Nephron progenitor cell (in vitro differentiated cells): ENCODE measurements at regions not wholly inside any gene's neighbourhood (a gene's known extent, or its start where the extent isn't known, plus 50 kb on each side); places are given as distances from the start of the nearest gene placed in this dataset.
"Not testable (repeated sequence)": the region's sequence is repeated elsewhere in the genome, so short reads cannot be mapped to it uniquely, and the experiment has no call there.

Source experiments
- DNase-seq: peaks from one replicate; pipeline ENCODE4 v3.0.0; 2021
- H3K27ac Mint-ChIP-seq: 2 replicates; pipeline ENCODE4 v1.8.0; 2021; ENCODE audit warnings: mild to moderate bottlenecking, moderate library complexity, mixed read lengths
- H3K27me3 Mint-ChIP-seq: 2 replicates; pipeline ENCODE4 v1.8.0; 2021; ENCODE audit warnings: mild to moderate bottlenecking, low read depth, mixed read lengths; ENCODE audit not compliant: poor library complexity
- H3K36me3 Mint-ChIP-seq: 2 replicates; pipeline ENCODE4 v1.8.0; 2021; ENCODE audit warnings: low read depth, mixed read lengths
- H3K4me1 Mint-ChIP-seq: 2 replicates; pipeline ENCODE4 v1.8.0; 2021; ENCODE audit warnings: mixed read lengths
- H3K4me3 Mint-ChIP-seq: 2 replicates; pipeline ENCODE4 v1.8.0; 2021; ENCODE audit warnings: mild to moderate bottlenecking, moderate library complexity, mixed read lengths
- H3K9me3 Mint-ChIP-seq: 2 replicates; pipeline ENCODE4 v1.8.0; 2021; ENCODE audit warnings: mild to moderate bottlenecking, moderate library complexity, mixed read lengths
- TF ChIP-seq, protein P1 (sequence below): fragments of 200-600 bp; sonication (generic); IDR thresholded peaks from 2 replicates; pipeline ENCODE4 v1.5.0; 2021; ENCODE audit warnings: antibody characterized with exemption

DNA sequence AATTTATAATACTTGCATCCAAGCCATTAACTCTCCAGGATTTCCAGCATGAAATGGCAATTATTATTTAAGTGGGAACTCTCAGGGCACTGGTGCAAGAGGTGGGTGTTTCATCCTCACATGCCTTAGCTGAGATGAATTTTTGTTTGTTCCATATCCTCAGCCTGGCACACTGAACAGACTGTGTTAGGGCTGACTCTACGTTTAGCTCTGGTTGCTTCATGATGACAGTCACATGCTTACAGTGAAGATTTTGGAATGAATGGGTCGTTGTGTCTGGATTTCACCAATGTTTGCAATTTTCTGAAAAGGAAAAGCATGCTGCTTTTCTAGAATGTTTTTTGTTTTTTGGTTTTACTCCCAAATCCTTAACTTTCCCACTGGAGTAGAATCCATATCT is 246.6 kb downstream of the INSC start:
- H3K4me1 Mint-ChIP-seq = peaks cover 8% of the 10 kb centered on the region
- no peak overlapping the region for H3K4me3 Mint-ChIP-seq
- TF ChIP-seq, protein P1, sequence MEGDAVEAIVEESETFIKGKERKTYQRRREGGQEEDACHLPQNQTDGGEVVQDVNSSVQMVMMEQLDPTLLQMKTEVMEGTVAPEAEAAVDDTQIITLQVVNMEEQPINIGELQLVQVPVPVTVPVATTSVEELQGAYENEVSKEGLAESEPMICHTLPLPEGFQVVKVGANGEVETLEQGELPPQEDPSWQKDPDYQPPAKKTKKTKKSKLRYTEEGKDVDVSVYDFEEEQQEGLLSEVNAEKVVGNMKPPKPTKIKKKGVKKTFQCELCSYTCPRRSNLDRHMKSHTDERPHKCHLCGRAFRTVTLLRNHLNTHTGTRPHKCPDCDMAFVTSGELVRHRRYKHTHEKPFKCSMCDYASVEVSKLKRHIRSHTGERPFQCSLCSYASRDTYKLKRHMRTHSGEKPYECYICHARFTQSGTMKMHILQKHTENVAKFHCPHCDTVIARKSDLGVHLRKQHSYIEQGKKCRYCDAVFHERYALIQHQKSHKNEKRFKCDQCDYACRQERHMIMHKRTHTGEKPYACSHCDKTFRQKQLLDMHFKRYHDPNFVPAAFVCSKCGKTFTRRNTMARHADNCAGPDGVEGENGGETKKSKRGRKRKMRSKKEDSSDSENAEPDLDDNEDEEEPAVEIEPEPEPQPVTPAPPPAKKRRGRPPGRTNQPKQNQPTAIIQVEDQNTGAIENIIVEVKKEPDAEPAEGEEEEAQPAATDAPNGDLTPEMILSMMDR = no peak
- H3K36me3 Mint-ChIP-seq = no peaks in the 10 kb centered on the region
- DNase-seq = no peak
- H3K27ac Mint-ChIP-seq = no peak overlapping the region
- H3K27me3 Mint-ChIP-seq = peaks cover 4% of the 10 kb centered on the region
- no peaks in the 10 kb centered on the region for H3K9me3 Mint-ChIP-seq

DNA sequence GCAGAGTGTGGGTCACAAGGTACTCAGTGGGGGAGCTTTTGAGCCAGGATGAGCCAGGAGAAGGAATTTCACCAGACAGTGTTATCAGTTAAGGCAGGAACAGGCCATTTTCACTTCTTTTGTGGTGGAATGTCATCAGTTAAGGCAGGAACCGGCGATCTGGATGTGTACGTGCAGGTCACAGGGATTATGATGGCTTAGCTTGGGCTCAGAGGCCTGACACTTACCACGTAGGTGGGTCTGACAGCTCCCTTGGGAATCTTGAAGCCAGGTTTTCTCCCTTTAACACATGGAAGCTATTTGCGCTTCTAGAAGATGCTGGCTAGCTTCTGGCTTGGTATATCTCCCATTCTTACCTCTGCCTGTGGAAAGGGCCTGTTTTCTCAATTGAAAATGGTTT is 250.6 kb downstream of the INSC start:
- H3K27me3 Mint-ChIP-seq, H3K9me3 Mint-ChIP-seq: not testable (repeated sequence)

DNA sequence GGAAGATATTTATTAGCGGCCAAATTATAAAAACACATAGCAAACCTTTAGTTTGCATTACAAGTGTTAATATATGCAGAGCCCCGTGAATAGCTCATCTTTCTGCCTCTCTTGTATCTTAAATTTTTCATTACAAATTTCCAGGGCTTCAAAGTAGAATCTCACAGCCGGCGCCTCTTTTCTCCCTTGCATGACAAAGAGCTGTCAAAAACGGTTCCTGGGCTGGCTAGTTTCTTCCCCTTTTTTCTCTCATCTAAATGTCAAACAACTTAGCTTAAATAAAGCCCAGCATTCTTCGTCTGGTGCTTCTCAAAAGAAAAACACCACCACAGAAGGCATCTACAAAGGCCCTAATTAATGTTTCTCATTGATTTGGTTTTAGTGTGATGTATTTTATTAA is 253.0 kb downstream of the INSC start:
- no peaks in the 10 kb centered on the region for H3K9me3 Mint-ChIP-seq
- TF ChIP-seq, protein P1 = no peak
- peaks cover 30% of the 10 kb centered on the region for H3K4me1 Mint-ChIP-seq
- DNase-seq = no peak
- no peak overlapping the region for H3K27ac Mint-ChIP-seq
- peaks cover 10% of the 10 kb centered on the region for H3K27me3 Mint-ChIP-seq
- H3K4me3 Mint-ChIP-seq = no peak overlapping the region
- H3K36me3 Mint-ChIP-seq = no peaks in the 10 kb centered on the region

More for the DNA sequence above, 250.6 kb downstream of the INSC start:
- H3K27ac Mint-ChIP-seq, H3K4me3 Mint-ChIP-seq, DNase-seq, H3K36me3 Mint-ChIP-seq: not testable (repeated sequence)
- H3K4me1 Mint-ChIP-seq = peaks cover 15% of the 10 kb centered on the region

DNA sequence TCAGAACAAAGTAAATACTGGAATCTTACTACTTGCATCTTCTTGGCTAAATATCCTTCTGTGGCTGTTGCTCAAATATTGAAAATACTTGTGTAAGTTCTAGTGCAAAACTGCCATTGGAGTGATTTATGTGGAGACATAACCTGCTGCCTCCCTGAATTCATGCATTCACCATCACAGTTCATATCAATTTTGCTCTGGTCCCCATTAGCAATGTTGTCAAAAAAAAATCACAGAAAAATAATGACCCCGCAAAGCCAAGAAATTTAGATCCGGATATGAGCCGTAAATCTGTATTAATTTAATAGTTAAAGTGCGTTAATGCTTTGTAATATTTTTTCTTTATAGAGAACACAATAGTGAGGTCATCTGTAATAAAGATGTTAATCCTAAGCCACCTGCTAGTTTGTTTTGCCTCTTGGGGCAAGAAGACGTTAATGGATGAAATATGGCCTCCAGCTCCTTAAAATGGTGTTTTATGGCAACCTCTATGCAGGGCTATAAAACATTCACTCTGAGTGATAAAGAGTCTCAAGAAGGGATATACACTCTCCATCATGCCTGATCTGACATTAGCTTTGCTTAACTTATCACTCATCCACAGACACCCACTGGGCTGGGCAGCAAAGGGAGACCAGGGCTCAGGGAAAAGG is 255.9 kb downstream of the INSC start:
- H3K36me3 Mint-ChIP-seq = no peaks in the 10 kb centered on the region
- peaks cover 23% of the 10 kb centered on the region for H3K4me1 Mint-ChIP-seq
- H3K27me3 Mint-ChIP-seq = peaks cover 10% of the 10 kb centered on the region
- H3K4me3 Mint-ChIP-seq = no peak overlapping the region
- no peaks in the 10 kb centered on the region for H3K9me3 Mint-ChIP-seq
- peak overlapping the region; percentile 38 for H3K27ac Mint-ChIP-seq
- DNase-seq = no peak
- TF ChIP-seq, protein P1 = no peak

DNA sequence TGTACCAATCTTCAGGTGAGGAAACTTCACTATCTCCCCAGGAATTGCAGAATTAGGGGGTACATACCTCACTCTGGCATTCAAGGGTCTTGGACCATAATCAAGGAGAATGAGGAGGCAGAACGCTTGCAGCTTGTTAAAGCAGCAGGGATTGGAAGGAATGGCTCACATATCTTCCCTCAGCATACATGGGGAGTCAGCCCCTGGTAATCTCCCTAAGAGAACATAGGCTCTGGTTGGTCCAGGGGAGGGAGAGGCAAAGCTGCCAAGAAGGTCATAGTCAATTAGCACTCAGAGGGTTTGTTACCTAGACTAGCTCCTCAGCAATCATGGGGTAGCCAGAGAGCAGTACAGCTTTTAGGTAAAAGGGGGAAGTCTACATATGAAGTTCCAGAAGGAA is 256.8 kb downstream of the INSC start:
- H3K4me3 Mint-ChIP-seq = no peak overlapping the region
- no peak for DNase-seq
- peak overlapping the region; percentile 50 for H3K27ac Mint-ChIP-seq
- H3K9me3 Mint-ChIP-seq = peaks cover 4% of the 10 kb centered on the region
- H3K4me1 Mint-ChIP-seq = peaks cover 23% of the 10 kb centered on the region
- peaks cover 10% of the 10 kb centered on the region for H3K27me3 Mint-ChIP-seq
- TF ChIP-seq, protein P1 = no peak
- no peaks in the 10 kb centered on the region for H3K36me3 Mint-ChIP-seq

DNA sequence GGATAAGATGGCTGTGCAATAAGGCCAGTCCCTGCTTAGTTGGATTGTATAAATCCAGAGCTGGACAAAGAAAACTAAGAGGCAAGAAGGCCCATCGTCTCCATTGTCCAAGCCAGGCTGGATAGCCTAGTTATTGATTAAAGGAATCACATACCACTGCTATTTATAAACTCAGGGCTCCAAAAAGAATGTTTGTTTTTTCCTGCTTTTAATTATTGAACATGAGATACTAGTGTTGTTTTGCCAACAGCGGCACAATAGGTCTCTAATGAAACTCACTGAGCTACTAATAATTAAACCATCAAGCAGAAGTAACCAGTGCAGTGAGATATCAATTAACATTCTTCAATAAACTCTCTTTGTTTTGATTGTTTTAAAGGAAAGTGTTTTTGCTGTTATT is 259.7 kb downstream of the INSC start:
- DNase-seq = no peak
- no peaks in the 10 kb centered on the region for H3K27me3 Mint-ChIP-seq
- no peaks in the 10 kb centered on the region for H3K36me3 Mint-ChIP-seq
- H3K4me3 Mint-ChIP-seq = no peak overlapping the region
- TF ChIP-seq, protein P1 = no peak
- H3K27ac Mint-ChIP-seq = no peak overlapping the region
- H3K9me3 Mint-ChIP-seq = peaks cover 16% of the 10 kb centered on the region
- H3K4me1 Mint-ChIP-seq = peaks cover 23% of the 10 kb centered on the region
